Activated CD8-positive, alpha-beta memory T cell treated with anti-CD3 and anti-CD28 coated beads, Interleukin-2, amount 50 U/mL, for 24 hours (primary cell): ENCODE measurements at regions not wholly inside any gene's neighbourhood (a gene's known extent, or its start where the extent isn't known, plus 50 kb on each side); places are given as distances from the start of the nearest gene placed in this dataset.

ENCODE experiments used
- DNase-seq: peaks from one replicate; pipeline ENCODE4 v3.0.0-alpha.2; 2020; ENCODE audit errors: extremely low read depth

DNA sequence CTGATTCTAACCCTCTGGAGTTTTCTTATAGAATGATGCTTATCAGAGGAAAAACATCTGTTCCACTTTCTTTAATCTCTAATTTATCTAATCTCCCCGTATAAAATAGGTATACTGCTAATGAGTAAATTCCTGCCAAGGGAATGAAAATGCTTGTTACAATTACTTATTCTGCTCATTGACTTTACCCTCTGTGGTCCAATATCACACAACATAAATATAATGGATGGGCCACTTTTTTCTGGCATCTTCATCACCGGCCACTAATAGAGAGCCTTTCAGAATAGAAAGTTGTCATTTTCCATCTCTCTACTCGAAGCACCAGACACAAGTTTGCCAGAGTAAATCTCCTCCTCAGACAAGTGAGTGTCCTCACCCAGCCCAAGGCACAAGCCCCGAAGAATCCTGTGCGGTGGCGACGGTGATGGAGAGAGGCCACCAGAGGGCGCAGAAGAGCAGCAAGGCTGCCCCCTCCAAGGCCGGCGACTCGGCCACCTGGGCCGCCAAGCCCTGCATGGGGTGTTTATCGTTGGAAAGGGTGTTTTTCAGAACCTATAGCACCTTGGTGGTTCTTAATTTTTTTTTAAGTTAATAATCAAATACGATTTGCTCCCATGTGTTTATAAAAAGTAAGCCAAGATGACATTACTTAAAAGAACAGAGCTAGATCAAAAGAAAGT, 212.9 kb upstream of the ARID1B start:
- peak; percentile 25 for DNase-seq

- DNase-seq = no peak
Measured at GRCh38 chr6:156563714-156564113, 213.5 kb upstream of the ARID1B start.

GRCh38 chr6:156562636-156563035, 214.5 kb upstream of the ARID1B start:
- no peak for DNase-seq

GRCh38 chr6:156562019-156562418, 215.2 kb upstream of the ARID1B start:
- DNase-seq = no peak

DNA sequence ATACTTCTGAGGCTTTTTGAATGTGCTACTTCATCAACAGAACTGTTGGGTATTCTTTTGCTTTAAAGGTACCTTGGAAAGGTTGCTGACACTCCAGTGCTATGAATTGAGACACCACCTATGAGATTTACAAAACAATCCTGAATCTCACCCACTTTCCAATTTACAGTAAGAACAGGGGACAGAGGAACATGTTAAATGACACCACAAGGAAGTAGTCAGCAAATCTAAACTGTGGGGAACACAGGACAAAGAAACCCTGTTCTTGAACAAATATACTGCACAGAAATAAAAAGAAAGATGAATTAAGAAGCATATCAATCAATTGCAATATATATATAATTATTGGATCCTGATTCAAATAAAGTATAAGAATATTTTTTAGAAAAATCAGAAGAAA, 216.7 kb upstream of the ARID1B start:
- DNase-seq = no peak

DNA sequence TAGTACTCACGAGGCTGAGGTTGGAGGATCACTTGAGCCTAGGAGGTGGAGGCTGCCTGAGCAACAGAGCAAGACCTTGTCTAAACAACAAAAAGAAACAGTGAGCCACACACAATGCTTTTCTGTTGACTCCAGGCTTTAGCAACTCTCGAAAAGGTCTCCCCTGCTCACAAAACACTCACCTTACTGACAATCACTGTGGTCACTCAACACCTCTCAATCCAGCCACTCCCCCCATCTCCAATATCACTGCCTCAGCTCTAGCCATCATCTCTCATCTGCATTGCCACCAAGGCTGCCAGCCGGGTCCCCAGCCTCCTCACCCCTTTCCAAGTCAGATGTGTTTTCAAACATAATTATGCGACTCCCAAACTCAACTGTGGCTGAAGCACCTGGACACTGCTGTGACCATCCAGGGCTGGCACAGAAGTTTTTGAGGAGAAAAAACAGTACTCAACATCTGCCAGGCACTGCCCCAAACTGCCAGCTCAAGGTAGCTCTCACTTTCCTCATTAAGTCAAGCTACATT, 218.0 kb upstream of the ARID1B start:
- DNase-seq = no peak

DNA sequence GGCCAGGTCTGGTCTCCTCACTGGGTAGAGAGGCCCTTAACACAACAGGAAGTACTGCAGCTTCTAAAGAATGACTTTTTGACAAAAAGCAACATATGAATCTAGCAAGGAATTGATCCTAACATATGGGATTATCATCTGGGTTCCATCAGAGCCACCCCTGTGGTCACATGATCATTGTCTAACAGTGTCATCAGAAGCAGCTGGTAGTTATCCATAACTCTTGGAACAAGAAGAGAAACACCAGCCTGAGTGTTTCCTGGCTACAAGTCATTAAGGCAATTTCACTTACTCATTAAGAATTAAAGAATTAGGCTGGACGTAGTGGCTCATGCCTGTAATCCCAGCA, 219.3 kb upstream of the ARID1B start:
- no peak for DNase-seq

DNA sequence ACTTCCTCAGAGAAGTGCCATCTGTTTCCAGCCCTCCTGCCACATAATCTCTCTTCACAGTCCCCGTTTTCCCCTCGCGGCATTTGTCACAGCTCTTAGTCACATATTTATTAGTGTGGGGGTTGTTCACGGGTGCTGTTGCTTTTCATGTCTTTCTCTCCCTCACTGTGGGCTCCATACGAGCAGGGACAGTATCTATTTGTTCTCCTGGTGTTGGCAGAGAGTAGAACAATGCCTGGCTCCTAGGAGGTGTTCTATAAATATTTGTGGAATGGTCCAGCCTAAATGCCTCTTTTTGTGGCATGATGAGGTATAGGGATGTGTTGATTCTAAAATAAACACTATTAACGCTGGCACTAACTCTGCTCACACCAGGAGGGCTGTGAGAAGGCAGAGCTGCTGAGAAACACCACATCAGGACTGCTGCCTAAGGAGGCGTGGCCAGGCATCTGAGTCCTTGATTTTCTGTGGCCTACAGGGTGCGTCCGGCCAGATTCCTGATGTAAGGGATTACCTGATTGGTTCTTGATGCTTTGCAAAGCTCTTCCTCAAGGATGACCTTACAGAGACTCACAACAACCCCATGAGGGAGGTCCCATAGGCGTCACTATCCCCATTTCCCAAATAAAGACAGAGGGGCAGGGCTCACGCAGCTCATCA, 219.8 kb upstream of the ARID1B start:
- DNase-seq = no peak

DNA sequence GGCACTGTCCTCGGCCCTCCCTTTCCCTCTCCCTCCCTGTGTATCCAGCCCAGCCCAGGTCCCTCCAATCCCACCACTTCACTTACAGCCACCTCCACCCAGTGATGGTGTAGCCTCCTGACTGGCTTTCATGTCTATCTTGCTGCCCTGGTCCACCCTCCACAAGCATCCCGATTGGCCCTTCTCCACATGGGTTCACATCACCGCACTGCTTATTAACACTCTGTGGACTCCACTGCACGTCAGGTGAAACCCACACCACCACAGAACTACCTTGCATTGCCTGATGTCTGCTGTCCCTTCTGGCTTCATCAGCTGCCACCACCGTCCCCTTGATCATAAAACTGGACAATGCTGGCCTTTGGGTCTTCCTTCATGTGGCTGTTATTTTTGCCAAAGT, 220.4 kb upstream of the ARID1B start:
- no peak for DNase-seq

DNA sequence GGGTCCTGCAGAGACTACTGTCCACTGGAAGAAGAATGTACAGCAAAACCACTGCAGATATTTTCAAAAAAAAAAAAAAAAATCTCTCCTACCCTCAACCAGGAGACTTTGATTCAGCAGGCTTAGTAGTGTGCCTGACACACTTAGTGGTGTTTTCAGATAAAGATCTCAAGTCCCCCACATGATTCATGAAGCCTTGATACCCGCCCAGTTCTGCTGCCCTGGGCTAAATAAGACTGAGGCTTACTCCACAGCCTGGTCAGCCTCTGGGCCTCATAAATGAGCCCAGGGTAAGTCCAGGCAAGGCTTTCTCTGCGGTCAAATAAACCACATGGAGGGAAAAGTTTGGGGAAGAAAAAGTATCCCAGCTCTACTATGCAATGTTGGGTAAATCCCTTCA, 222.1 kb upstream of the ARID1B start:
- no peak for DNase-seq

- no peak for DNase-seq
Measured at GRCh38 chr6:156554160-156554559, 223.0 kb upstream of the ARID1B start.

- DNase-seq = no peak
Measured at GRCh38 chr6:156552849-156553248, 224.3 kb upstream of the ARID1B start.

GRCh38 chr6:156550949-156551348, 226.2 kb upstream of the ARID1B start:
- no peak for DNase-seq

GRCh38 chr6:156545931-156546330, 231.2 kb upstream of the ARID1B start:
- no peak for DNase-seq

DNA sequence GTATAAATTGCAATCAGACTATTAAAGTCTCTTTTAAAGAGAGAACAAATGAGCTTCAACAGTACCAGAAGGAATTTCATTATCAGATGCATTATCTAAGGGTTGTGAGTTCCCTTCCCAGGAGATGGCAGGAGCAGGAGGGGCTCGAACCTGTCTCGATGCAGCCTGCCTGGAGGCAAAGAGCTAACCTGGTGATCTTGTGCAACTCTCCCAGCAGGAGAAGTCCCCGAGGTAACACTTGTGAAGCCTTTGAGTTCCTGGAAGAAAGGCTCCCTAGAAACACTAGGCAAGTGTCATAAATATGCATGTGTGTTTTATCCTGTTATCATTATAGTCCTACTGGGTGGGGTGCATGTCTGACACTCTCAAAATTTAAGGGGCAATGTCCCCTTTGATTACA, 232.2 kb upstream of the ARID1B start:
- no peak for DNase-seq

DNA sequence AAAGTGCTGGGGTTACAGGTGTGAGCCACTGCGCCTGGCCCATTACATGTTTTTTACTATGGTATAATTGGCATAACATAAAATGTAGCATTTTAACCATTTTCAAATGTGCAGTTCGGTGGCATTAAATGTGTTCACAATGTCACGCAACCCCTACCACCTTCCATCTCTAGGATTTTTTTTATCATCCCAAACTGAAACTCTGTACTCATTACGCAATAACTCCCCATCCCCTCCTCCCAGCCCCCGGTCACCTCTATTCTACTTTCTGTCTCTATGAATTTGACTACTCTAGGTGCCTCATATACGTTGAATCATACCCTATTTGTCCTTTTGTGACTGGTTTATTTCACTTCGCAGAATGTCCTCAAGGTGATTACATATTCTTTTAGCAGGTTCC, 233.1 kb upstream of the ARID1B start:
- DNase-seq = no peak

DNA sequence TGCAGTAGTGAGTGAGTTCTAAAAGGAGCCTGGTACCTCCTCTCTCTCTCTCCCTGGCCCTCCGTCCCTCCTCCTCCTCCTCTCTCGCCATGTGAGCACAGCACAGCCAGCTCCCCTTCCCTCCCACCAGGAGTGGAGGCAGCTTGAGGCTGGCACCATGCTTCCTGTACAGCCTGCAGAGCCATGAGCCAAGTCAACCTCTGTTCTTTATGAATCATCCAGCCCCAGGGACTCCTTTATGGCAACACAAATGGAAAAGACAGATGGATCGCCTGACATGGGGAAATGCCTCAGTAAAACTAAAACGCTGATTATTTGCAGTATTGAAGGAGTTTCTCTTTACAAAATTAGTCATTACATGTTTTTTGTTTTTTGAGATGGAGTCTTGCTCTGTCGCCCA, 233.7 kb upstream of the ARID1B start:
- no peak for DNase-seq

DNA sequence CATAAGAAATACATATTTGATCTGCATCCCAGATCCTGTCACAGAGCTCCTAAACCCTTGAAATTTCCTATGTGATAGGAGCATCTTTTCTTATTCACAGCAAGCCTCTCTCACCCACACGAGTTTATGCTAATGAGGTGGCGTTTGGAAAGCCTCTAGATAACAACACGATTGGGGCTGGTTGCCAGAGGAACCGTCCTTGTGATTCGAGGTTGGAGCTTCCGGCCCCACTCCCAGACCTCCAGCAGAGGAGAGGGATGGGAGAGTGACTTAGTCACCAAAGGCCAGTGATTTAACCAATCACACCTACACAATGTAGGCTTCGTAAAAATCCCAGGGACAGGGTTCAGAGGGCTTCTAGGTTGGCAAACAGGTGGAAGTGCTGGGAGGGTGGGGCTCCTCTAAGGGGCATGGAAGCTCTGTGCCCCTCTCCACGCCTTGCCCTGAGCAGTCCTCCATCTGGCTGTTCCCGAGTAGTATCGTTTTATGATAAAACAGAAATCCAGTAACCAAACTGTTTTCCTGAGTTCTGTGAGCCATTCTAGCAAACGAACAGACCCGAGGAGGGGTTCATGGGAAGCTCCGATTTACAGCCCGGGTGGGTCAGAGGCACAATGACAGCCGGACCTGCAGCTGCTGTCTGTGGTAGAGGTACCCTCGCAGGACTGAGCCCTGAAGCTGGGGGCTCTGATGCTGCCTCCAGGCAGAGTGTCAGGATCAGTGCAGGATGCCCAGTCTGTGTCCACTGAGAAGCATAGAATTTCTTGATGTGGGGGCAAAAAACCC, 238.1 kb upstream of the ARID1B start:
- DNase-seq = no peak

DNA sequence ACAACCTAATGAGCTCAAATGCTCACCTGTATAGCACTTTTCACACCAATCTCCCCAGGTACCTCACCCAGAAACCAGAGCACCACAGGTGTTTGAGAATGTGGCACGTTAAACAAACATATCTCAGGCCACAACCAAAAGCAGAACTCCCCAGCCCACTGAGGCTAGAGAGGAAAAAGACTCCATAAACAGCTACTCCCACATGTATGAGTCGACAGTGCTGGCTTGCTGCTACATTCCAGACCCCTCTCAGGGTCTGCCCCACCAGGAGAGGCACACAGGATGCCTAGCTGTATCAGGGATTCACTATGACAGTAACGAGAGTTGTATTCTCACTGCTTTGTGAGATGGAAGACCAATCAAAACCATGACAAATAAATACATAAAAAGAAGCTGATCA, 242.6 kb upstream of the ARID1B start:
- no peak for DNase-seq

- no peak for DNase-seq
Measured at GRCh38 chr6:156533872-156534524, 243.2 kb upstream of the ARID1B start.

DNA sequence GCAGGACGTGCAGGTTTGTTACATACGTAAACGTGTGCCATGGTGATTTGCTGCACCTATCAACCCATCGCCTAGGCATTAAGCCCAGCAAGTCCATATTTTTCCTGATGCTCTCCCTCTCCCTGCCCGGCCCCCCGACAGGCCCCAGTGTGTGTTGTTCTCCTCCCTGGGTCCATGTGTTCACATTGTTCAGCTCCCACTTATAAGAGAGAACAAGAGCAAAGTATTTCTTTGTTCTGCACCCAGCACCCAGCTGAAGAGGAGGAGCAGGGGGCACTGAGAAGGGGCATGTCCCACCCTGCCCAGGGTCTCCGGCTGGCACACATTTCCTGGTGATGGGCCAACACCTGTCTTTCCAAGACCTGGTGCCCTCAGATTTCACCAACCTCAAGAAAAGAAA, 251.1 kb upstream of the ARID1B start:
- no peak for DNase-seq

GRCh38 chr6:156525541-156525940, 251.6 kb upstream of the ARID1B start:
- no peak for DNase-seq
